Dedifferentiated amniotic fluid mesenchymal stem cell (primary cell): ENCODE measurements at regions not wholly inside any gene's neighbourhood (a gene's known extent, or its start where the extent isn't known, plus 50 kb on each side); places are given as distances from the start of the nearest gene placed in this dataset.
"Not testable (repeated sequence)": the region's sequence is repeated elsewhere in the genome, so short reads cannot be mapped to it uniquely, and the experiment has no call there.

ENCODE experiments used
- DNase-seq: peaks from one replicate; pipeline ENCODE4 v3.0.0-alpha.2; 2016; ENCODE audit errors: extremely low spot score

- no peak for DNase-seq
Measured at GRCh38 chr3:31288641-31289100, 244.1 kb upstream of the STT3B start.

DNA sequence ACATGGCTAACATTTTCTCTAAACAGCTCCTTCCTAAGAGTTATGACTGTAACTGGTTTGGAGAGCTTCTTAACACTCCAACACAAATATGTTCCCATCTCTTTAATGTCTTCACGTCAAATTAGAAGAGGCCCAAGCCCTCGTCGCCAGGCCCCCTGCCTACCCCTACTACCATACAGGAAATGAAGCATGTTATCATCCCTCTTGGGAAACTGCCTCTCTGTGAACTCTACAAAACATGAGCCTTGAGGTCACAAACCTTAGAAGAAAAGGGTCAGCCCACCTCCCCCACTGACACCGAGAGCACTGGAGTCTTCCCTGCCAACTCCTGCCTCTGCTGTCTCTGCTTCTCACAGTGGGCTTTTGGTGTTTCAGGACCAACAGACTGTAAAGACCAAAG, 243.1 kb upstream of the STT3B start:
- no peak for DNase-seq

GRCh38 chr3:31290046-31290445, 242.7 kb upstream of the STT3B start:
- DNase-seq, result no peak

DNA sequence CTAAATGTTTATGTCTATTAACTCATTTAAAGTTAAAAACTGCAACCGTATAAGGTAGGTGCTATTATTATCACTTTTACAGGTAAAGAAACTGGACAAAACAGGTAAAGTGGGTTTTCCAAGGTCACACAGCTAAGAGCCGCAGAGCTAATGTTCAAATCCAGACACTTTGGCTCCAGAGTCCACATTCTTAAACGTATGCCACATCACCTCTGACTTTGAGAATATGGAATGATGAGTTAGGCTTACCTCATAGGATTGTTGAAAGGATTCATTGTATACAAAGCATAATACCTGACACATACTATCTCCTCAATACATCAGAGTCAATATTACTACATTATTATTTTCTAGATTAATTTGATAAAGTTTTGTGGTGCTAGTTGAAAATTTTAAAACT, 240.9 kb upstream of the STT3B start:
- DNase-seq, result no peak

GRCh38 chr3:31294430-31295149, 238.1 kb upstream of the STT3B start:
- no peak for DNase-seq

GRCh38 chr3:31295150-31295765, 237.5 kb upstream of the STT3B start:
- no peak for DNase-seq

DNA sequence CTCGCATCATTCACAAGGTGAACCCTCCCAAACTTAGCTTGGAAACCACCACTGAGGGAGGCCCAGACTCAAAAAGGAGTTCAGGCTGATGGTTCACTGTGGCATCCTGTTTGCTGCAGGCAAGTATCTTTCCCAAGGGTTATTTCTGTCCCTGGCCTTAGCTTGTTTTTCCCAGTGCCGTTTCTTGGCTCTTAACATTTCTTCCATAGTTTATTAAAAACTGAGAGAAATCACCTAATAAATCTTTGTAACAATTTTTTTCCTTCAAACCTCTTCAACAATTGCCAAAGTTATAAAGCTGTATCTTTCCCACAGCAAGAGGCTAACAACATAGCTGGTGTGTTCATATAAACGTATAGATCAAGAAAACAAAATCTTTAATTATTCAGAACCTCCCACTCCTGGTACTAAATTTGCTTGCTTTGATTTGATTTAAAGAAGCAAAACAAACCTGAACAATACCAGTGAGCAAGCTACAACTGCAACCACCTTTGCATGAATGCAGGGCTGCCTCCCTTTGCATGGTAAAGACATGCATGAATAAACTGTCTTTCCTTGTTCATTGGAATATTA, 234.9 kb upstream of the STT3B start:
- DNase-seq, result no peak

GRCh38 chr3:31300456-31301443, 232.0 kb upstream of the STT3B start:
- no peak for DNase-seq

DNA sequence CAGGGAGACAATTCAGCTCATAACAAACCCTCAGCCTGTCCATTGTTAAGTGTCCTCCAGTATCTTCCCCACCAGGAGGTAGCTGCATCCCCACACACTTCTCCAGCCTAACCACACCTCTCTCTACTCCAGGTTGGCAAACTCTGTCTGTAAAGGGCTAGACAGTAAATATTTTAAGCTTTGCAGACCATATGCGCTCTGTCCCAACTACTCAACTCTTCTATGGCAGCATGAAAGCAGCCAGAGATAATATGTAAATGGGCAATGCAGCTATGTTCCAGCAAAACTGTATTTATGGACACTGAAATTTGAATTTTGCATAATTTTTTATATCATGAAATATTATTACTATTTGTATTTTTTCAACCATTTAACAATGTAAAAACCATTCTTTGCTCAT, 230.4 kb upstream of the STT3B start:
- no peak for DNase-seq

GRCh38 chr3:31305340-31305739, 227.4 kb upstream of the STT3B start:
- no peak for DNase-seq

- no peak for DNase-seq
Measured at GRCh38 chr3:31307131-31307785, 225.5 kb upstream of the STT3B start.

DNA sequence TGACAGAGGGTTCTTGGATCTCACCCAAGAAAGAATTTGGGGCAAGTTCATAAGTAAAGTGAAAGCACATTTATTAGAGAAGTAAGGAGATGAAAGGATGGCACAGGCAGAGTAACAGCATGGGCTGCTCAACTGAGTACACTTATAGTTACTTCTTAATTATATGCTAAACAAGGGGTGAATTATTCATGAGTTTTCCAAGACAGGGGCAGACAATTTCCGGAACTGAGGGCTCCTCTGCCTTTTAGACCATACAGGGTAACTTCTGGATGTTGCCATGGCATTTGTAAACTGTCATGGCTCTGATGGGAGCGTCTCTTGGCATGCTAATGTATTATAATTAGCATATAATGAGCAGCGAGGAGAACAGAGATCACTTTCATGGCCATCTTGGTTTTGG, 221.2 kb upstream of the STT3B start:
- DNase-seq, result no peak

DNA sequence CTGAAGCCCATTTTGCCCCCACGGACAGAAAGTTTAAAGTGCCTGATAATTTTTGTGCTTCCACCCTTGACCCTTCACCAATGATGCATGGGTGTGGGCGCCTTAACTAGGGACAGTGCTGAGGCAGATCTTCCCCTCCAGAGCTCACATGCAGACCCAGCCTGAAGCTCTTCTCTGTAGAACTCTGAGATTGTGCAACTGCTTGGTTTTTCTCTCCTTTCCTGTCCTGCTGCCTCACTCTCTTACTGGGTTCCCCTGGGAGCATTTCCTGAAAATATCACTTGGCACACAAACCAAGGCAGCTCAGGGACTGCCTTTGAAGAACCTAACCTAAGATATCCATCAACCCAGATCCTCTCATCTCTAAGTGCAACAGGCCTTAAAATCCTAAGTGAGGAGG, 220.3 kb upstream of the STT3B start:
- DNase-seq, result no peak

- no peak for DNase-seq
Measured at GRCh38 chr3:31314258-31314657, 218.5 kb upstream of the STT3B start.

DNA sequence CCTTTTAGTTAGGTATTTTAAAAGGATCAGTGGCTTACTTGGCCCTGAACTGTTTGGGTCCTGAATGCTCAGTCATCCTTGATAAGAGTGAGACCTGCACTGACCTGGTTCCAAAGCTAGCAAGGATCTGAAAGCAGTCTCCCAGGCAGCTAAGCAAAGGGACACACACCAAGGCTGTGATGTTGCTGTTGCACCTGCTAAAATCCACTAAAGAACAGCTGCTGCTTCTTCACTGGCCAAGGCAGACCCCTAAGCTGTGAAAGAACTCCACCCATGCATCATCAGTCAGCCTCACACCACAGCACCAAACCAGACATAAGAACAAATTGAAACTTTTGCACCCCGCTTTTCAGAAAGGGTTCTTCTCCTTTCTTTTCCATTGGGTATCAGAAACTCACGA, 213.4 kb upstream of the STT3B start:
- no peak for DNase-seq

GRCh38 chr3:31321620-31322019, 211.1 kb upstream of the STT3B start:
- no peak for DNase-seq

DNA sequence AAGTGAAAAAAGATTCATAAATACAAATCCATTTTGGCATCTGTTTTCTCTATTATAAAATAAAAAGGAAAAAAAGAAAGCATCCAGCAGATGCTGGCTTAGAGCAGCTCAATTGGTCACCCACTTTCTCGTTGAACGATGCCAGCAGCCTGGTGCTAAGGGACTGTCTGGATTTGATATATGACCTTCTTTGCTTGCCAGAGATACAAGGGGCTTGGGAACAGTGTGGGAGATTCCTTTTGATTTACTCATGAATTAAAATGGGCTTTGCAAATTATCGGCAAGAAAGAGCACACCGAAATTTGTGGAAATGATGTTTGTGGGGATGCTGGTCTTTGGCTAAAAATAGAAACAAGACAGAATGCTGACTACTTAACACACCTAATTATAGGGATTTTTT, 210.3 kb upstream of the STT3B start:
- no peak for DNase-seq

GRCh38 chr3:31327826-31328357, 204.8 kb upstream of the STT3B start:
- DNase-seq, result not testable (repeated sequence)

DNA sequence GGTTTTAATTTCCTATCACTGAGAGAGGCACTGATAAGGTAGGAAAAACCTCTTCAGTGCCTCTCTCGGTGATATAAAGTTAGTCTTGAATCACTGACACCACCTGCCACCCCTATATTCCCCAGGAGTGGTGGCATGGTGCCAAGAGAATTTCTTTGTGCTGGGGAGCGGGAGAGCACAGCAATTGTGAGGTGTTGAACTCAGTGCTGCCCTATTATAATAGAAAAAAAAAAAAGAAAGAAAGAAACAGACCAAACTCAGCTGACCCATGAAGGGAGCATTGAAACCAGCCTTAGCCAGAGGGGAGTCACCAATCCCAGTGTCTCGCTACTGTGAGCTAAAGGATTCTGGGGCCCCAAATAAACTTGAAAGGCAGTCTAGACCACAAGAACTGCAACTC, 201.4 kb upstream of the STT3B start:
- no peak for DNase-seq

GRCh38 chr3:31341130-31341529, 191.6 kb upstream of the STT3B start:
- no peak for DNase-seq

- peak; percentile 16 for DNase-seq
Measured at GRCh38 chr3:31343075-31343474, 189.7 kb upstream of the STT3B start.
